AG09319 (cell line): ENCODE measurements at regions not wholly inside any gene's neighbourhood (a gene's known extent, or its start where the extent isn't known, plus 50 kb on each side); places are given as distances from the start of the nearest gene placed in this dataset.

ENCODE experiments used
- DNase-seq: peaks from one replicate; pipeline ENCODE4 v3.0.0-alpha.2; 2010; ENCODE audit warnings: low read depth; ENCODE audit errors: extremely low read depth
- CTCF ChIP-seq: IDR thresholded peaks from 2 replicates; pipeline ENCODE4 v1.5.1; 2011; ENCODE audit warnings: low read depth, mild to moderate bottlenecking, inconsistent platforms, low read length, moderate library complexity

DNA sequence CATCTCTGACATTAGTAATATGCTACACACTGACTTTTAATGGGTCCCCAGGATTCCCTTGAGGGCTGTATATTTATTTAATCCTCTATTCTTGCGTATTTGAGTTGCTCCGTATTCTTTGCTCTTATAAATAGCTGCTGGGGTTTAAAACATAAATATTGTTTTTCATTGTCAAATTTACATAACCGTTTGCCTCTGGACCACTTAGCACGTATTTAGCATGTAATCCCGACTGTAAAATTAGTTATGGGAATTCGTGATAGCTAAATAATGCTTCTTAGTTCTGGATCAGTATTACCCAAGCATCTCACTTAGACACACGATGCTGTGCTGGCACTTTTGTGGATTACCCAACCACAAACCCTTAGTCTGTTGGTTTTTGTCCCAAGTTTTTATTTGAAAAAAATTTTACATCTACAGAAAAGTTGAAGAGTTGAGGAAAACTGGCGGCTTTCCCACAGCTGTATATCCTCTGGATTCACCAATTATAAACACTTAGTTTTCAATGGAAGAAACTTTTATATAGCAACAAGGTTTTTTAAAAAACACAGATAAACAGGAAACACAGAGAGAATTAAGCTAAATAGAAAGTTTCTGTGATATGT lies 296.8 kb upstream of the TPM1 start:
- DNase-seq, result no peak
- TF ChIP-seq CTCF, result no peak

DNA sequence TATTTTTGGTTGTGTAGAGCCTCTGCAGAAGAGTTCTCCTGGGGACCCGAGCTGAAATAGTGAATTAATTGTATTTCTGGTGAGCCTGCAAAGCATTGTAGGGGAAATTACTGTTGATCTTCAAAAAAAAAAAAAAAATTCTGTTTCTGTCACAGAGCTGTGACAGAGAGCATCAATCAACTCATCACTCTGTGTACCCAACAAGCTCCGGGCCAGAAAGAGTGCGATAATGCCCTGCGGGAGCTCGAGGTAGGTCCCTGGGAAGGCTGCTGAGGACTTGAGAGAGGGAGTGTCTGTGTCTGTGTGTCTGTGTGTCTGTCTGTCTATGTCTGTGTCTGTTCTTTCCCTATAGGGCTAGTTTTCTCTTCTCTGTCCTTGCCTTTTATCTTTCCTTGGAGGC lies 294.4 kb upstream of the TPM1 start:
- TF ChIP-seq CTCF, result no peak
- no peak for DNase-seq

DNA sequence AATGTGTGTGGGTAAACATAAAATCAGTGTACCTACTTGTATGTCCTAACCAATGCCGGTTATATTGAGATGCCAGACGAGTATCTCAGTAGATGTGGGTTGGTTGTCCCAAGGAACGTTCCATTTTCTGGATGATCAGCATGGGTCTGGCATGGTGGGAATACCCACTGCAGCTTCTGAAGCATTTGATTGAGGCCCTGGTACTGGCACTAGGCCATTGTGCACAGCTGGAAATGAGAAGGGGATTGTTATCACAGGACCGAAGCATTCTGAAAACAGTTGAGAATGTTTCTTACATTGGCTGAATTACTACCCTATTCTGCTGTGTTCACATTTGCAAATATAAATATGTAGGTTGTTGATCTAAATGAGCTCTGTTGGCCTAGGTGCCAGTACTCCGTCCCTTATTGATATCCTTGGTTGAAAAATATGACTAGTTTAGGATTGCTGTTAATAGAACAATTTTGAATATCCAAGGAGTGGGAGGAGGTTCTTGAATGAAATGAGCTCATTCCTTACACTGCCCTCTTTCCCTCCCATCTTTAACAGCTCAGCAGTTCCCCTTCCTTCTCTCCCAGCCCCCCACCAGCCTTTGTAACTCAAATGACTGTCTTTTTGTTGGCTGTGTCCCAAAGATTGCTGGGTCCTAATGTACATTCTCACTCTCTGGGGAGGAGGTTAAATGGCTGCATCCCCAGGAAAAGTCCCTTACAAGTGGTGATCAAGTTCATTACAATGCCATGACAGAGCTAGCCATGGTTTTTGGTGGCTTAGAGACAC lies 293.3 kb upstream of the TPM1 start:
- no peak for DNase-seq
- TF ChIP-seq CTCF, result no peak

DNA sequence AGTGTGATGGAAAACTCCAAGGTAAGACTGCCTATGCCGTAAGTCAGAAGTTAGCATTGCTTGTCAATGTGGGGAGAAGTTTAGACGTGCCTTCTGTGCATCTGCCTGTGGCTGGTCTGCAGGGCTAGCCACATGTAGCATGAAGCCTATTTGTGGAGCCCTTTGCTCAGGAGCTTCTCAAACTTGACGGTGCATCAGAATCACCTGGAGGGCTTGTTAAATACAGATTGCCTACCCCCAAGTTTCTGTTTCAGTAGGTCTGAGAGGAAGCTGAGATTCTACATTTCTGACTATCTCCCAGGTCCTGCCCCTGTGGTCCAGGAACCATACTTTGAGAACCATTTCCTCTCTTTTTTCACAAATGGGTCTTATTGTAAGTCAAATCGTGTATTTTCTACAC lies 292.1 kb upstream of the TPM1 start:
- no peak for DNase-seq
- TF ChIP-seq CTCF, result no peak

GRCh38 chr15:62752657-62753517 lies 289.7 kb upstream of the TPM1 start:
- no peak for DNase-seq
- TF ChIP-seq CTCF, result no peak

- no peak for TF ChIP-seq CTCF
- no peak for DNase-seq
Observed at GRCh38 chr15:62753518-62754221, 288.9 kb upstream of the TPM1 start.
